ENCODE measurements at regions not wholly inside any gene's neighbourhood (a gene's known extent, or its start where the extent isn't known, plus 50 kb on each side); places are given as distances from the start of the nearest gene placed in this dataset.

DNA sequence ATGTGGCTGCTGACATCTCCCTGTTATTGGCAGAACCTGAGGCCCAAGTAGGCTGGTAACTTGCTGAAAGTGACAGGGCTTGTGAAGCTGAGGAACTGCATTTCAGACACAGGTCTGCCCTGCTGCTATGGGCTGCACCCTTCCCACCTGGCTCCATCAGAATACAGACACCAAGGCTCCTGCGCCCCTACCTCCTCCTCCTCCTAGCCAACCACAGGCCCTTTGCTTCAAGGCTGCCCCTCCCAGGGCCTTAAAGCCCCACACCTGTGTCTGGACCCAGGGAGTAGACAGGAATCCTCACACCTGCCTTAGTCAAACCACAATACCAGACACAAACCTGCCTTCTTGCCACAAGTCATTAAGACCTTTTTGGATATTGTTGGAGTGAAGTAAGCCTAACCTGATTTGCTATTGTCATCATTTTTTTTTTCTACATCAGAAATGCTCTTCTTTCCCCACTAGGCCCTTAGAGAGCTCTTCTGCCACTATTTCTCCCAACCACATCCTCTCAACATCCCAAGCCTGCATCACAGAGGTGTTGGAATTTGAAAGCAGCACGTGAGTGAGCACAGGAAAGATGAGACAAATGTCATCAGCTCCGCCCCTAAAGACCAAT, 489.7 kb downstream of the EIPR1 start:
- no peak for TF ChIP-seq POLR2A (IDR thresholded peaks at IDR 0.05)
- TF ChIP-seq, protein P1, sequence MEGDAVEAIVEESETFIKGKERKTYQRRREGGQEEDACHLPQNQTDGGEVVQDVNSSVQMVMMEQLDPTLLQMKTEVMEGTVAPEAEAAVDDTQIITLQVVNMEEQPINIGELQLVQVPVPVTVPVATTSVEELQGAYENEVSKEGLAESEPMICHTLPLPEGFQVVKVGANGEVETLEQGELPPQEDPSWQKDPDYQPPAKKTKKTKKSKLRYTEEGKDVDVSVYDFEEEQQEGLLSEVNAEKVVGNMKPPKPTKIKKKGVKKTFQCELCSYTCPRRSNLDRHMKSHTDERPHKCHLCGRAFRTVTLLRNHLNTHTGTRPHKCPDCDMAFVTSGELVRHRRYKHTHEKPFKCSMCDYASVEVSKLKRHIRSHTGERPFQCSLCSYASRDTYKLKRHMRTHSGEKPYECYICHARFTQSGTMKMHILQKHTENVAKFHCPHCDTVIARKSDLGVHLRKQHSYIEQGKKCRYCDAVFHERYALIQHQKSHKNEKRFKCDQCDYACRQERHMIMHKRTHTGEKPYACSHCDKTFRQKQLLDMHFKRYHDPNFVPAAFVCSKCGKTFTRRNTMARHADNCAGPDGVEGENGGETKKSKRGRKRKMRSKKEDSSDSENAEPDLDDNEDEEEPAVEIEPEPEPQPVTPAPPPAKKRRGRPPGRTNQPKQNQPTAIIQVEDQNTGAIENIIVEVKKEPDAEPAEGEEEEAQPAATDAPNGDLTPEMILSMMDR (IDR thresholded peaks at IDR 0.05 in 4 of 5, conservative IDR thresholded peaks at IDR 0.05 in 1 of 5) = no peak

All from gastrocnemius medialis (tissue), 4 donors.